Sigmoid colon (tissue), 3 donors: ENCODE measurements at regions not wholly inside any gene's neighbourhood (a gene's known extent, or its start where the extent isn't known, plus 50 kb on each side); places are given as distances from the start of the nearest gene placed in this dataset.

Experiments used
- POLR2A ChIP-seq, 2 donors: fragments of 450-650 bp; IDR thresholded peaks; one replicate each; pipeline ENCODE4 v1.6.1; 2016; ENCODE audit warnings: antibody characterized with exemption in 2 of 2, mild to moderate bottlenecking in 2 of 2, moderate library complexity in 2 of 2
- TF ChIP-seq, protein P1 (sequence below), 4 experiments: fragments of 450-650 bp in 3 of 4; fragments of 200-600 bp in 1 of 4; IDR thresholded peaks; one replicate each; pipeline ENCODE4 v1.5.1; 2016 to 2019; ENCODE audit warnings: antibody characterized with exemption in 4 of 4, mild to moderate bottlenecking in 3 of 4, moderate library complexity in 2 of 4

DNA sequence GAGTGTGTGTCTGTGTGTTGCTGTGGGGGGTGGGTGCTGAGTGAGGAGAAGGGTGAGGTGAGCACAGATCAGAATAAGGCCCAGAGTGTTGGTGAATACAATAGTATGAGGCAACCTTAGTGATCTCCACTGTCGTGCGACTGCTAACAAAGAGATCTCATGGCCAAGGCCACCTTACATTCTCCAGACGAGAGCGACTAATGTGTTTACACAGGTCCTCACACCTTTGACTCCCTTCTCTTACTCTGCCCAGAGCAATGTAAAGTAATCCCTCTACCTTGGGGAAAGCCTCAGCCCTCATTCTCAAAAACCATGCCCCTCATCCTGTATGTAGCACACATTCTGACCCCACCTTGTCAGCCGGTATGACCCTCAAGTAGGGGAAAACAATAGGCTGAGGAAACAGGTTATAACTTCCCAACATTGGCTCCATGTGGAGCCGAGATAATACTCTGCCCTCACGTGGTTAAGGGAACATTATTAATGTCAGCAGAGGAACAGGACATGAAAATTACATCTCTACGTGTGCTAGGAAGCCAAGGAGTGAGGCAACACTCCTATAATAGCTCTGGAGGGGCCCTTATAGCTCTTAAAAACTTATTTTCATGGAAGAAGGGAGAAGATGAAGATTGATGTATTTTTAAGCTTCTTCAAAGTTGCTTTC is 323.0 kb upstream of the NT5C1B start:
- TF ChIP-seq, protein P1, sequence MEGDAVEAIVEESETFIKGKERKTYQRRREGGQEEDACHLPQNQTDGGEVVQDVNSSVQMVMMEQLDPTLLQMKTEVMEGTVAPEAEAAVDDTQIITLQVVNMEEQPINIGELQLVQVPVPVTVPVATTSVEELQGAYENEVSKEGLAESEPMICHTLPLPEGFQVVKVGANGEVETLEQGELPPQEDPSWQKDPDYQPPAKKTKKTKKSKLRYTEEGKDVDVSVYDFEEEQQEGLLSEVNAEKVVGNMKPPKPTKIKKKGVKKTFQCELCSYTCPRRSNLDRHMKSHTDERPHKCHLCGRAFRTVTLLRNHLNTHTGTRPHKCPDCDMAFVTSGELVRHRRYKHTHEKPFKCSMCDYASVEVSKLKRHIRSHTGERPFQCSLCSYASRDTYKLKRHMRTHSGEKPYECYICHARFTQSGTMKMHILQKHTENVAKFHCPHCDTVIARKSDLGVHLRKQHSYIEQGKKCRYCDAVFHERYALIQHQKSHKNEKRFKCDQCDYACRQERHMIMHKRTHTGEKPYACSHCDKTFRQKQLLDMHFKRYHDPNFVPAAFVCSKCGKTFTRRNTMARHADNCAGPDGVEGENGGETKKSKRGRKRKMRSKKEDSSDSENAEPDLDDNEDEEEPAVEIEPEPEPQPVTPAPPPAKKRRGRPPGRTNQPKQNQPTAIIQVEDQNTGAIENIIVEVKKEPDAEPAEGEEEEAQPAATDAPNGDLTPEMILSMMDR (IDR thresholded peaks at IDR 0.05) = no peak
- TF ChIP-seq POLR2A (IDR thresholded peaks at IDR 0.05) = no peak
